Vagina (tissue), 2 donors: ENCODE measurements at regions not wholly inside any gene's neighbourhood (a gene's known extent, or its start where the extent isn't known, plus 50 kb on each side); places are given as distances from the start of the nearest gene placed in this dataset.

ENCODE experiments used
- DNase-seq, 2 donors: peaks; one replicate each; pipeline ENCODE4 v3.0.0-alpha.2; 2017; ENCODE audit errors: extremely low spot score in 2 of 2
- H3K27ac ChIP-seq: fragments of 200-600 bp; sonication (generic); one replicate; pipeline ENCODE4 v1.5.1; 2019
- H3K27me3 ChIP-seq: fragments of 200-600 bp; sonication (generic); one replicate; pipeline ENCODE4 v1.5.1; 2019
- H3K36me3 ChIP-seq, 2 donors: fragments of 200-600 bp; sonication (generic); one replicate each; pipeline ENCODE4 v1.5.1; 2017 to 2019
- H3K4me1 ChIP-seq: fragments of 200-600 bp; sonication (generic); one replicate; pipeline ENCODE4 v1.5.1; 2019
- H3K4me3 ChIP-seq, 2 donors: fragments of 200-600 bp; sonication (generic); 1 replicate in 1 of 2; 2 replicates in 1 of 2; pipeline ENCODE4 v1.5.1; 2016 to 2019
- H3K9me3 ChIP-seq: fragments of 200-600 bp; sonication (generic); one replicate; pipeline ENCODE4 v1.5.1; 2019
- POLR2A ChIP-seq, 2 donors: fragments of 450-650 bp; IDR thresholded peaks; one replicate each; pipeline ENCODE4 v1.6.1; 2017; ENCODE audit warnings: antibody characterized with exemption in 2 of 2, mild to moderate bottlenecking in 2 of 2, moderate library complexity in 2 of 2
- POLR2AphosphoS5 ChIP-seq, 2 donors: sonication (generic); formaldehyde crosslinking; IDR thresholded peaks; one replicate each; pipeline ENCODE4 v1.9.0; 2017; ENCODE audit warnings: antibody characterized with exemption in 2 of 2, mild to moderate bottlenecking in 2 of 2, low read depth in 1 of 2; ENCODE audit not compliant: insufficient read depth in 1 of 2
- intact Hi-C: fragments of 100-400 bp; cut with DNase I; formaldehyde crosslinking; loops from one replicate; pipeline ENCODE4 v1.15.1; 2023
- TF ChIP-seq, protein P1 (sequence below), 3 experiments: fragments of 450-650 bp in 2 of 3; fragments of 200-600 bp in 1 of 3; sonication (generic) in 1 of 3; IDR thresholded peaks; one replicate each; pipeline ENCODE4 v1.5.1; 2017 to 2019; ENCODE audit warnings: antibody characterized with exemption in 3 of 3, mild to moderate bottlenecking in 2 of 3, moderate library complexity in 2 of 3

DNA sequence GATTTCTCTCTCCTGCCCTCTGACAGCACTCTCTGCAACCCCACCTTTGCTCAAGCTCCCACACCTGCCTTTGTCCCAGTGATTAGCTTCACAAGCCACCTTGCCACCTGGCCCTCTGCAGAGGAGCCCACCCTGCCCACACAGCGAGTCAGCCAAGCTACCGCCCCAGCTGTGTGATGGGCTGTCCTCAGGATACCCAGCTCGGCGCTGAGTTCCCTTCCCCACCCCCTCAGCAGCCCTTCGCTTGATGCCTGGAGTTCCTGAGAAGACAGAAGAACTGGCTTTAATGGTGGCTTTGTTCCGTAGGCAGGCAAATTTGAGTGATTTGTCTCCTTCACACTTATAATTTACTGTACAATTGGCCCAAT is 266.4 kb downstream of the CBLN1 start:
- no peaks in the 10 kb centered on the region for H3K27me3 ChIP-seq
- H3K4me3 ChIP-seq = no peak overlapping the region
- peaks cover 37% of the 10 kb centered on the region for H3K4me1 ChIP-seq
- DNase-seq = peak; percentile 70 to 91
- intact Hi-C loops = no loop called here
- TF ChIP-seq, protein P1, sequence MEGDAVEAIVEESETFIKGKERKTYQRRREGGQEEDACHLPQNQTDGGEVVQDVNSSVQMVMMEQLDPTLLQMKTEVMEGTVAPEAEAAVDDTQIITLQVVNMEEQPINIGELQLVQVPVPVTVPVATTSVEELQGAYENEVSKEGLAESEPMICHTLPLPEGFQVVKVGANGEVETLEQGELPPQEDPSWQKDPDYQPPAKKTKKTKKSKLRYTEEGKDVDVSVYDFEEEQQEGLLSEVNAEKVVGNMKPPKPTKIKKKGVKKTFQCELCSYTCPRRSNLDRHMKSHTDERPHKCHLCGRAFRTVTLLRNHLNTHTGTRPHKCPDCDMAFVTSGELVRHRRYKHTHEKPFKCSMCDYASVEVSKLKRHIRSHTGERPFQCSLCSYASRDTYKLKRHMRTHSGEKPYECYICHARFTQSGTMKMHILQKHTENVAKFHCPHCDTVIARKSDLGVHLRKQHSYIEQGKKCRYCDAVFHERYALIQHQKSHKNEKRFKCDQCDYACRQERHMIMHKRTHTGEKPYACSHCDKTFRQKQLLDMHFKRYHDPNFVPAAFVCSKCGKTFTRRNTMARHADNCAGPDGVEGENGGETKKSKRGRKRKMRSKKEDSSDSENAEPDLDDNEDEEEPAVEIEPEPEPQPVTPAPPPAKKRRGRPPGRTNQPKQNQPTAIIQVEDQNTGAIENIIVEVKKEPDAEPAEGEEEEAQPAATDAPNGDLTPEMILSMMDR (IDR thresholded peaks at IDR 0.05) = no peak
- TF ChIP-seq POLR2AphosphoS5 (IDR thresholded peaks at IDR 0.05; ENCODE audit: insufficient read depth in 1 of 2, low read depth in 1 of 2) (no peak), POLR2A (IDR thresholded peaks at IDR 0.05) (no peak)
- H3K36me3 ChIP-seq = no peaks in the 10 kb centered on the region
- H3K27ac ChIP-seq = no peak overlapping the region
- no peaks in the 10 kb centered on the region for H3K9me3 ChIP-seq

DNA sequence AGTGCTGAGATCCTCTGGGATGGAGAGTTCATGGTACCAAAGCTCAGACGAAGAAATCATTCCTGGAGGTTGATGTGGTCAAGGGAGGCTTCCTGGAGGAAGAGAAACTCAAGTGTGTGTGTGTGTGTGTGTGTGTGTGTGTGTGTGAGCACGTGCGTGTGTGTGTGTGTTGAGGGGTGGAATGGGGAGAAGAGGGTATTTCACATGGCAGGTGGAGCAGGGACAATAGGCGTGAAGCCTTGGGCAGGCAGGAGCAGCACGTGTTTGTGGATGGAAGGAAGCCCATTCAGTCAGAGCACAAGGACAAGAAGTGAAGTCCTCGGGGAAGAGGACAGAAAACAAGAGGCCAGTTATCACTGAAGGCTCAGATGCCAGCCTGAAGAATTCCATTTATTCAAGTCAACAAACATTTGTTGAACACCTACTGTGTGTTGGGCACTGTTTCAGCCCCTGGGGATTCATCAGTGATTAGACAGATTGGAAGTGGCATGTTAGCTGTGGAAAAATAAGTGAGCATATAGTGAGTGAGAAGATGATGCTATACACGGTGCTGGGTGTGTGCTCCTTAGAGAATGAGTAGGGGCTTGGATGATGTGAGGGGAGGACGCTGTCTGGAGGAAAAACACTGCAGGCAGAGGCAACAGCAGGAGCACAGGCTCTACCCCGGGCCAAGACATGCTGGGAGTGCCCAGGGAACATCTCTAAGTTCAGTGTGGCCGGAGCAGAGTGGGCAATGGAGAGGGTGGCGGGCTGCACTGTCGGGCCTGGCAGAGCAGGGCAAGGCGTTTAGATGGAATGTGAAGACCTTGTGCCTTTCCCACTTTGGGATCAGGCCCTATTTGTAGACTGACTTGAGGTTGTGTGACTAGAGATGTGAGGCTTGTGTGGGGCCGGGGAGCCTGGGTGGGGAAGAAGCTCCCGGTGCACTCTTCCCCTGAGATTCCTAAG is 267.1 kb downstream of the CBLN1 start:
- Histone ChIP-seq H3K27me3 (no peaks in the 10 kb centered on the region), H3K4me1 (peaks cover 43% of the 10 kb centered on the region), H3K27ac (no peak overlapping the region), H3K9me3 (no peaks in the 10 kb centered on the region), H3K36me3 (no peaks in the 10 kb centered on the region), H3K4me3 (no peak overlapping the region)
- DNase-seq = peak; percentile 61 to 64
- intact Hi-C loops = no loop called here
- TF ChIP-seq POLR2AphosphoS5 (IDR thresholded peaks at IDR 0.05; ENCODE audit: insufficient read depth in 1 of 2, low read depth in 1 of 2) = no peak
- TF ChIP-seq, protein P1 (IDR thresholded peaks at IDR 0.05) = no peak
- no peak for TF ChIP-seq POLR2A (IDR thresholded peaks at IDR 0.05)

DNA sequence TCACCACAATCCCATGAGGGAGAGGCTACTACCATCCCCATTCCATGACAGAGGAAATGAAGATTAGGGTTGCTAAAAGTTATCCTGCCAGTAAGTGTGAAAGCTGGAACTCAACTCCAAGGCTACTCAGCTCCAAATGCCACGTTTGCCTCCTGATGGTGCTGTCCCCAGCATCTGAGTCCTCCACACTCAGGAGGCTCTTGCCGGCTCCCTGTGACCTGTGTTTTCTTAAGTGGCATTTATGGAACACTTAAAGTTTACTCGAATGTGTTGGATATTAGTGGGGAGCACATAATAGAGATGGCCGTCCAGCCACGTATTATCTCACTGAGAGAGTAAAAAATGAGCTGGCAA is 267.9 kb downstream of the CBLN1 start:
- TF ChIP-seq POLR2A (IDR thresholded peaks at IDR 0.05) (no peak), POLR2AphosphoS5 (IDR thresholded peaks at IDR 0.05; ENCODE audit: insufficient read depth in 1 of 2, low read depth in 1 of 2) (no peak)
- TF ChIP-seq, protein P1 (IDR thresholded peaks at IDR 0.05) = no peak
- no peak overlapping the region for H3K27ac ChIP-seq
- H3K36me3 ChIP-seq = no peaks in the 10 kb centered on the region
- peak; percentile 34 to 52 for DNase-seq
- no peak overlapping the region for H3K4me3 ChIP-seq
- intact Hi-C loops = no loop called here
- H3K4me1 ChIP-seq = peaks cover 51% of the 10 kb centered on the region
- H3K27me3 ChIP-seq = no peaks in the 10 kb centered on the region
- H3K9me3 ChIP-seq = no peaks in the 10 kb centered on the region

DNA sequence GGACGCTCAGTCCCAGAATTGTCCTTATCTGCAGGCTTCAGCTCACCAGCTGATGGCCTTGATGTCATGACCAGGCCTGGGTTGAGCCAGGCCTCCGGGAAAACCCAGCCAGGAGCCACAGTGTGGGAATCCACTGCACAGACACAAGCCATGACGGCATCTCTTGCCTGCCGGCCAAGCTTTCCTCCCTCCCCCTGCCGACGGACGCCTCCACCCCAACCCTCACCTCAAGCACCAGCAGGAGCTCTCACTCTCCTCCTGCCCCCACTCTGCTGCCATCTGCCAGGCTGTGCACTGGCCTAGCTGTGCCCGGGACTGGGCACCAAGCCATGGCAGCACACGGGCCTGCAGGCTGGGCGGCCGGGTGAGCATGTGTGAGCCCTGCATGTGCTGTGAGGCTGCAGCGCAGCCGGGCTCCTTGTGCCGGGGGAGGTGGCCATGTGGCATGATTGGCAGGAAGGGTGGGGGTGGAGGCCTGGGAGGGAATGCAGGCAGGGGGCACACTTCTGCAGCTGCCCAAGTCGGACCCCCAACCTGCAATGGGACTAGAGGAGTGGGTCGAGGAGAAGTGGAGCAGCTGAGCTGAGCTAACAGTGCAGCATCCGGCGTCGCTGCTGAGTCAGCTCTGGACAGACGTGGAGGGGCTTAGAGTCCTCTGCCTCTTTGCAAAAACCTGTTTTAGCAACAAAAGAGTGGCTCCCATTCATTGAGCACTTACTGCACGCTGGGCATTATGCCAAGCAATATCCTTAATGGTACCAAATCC is 268.5 kb downstream of the CBLN1 start:
- Histone ChIP-seq H3K36me3 (no peaks in the 10 kb centered on the region), H3K9me3 (no peaks in the 10 kb centered on the region), H3K27me3 (no peaks in the 10 kb centered on the region), H3K4me1 (peaks cover 51% of the 10 kb centered on the region), H3K27ac (peak overlapping the region; percentile 28), H3K4me3 (no peak overlapping the region)
- intact Hi-C loops = no loop called here
- TF ChIP-seq, protein P1 (IDR thresholded peaks at IDR 0.05) = no peak
- peak in 1 of 2 donors; percentile 25 for TF ChIP-seq POLR2AphosphoS5 (IDR thresholded peaks at IDR 0.05; ENCODE audit: insufficient read depth in 1 of 2, low read depth in 1 of 2)
- TF ChIP-seq POLR2A (IDR thresholded peaks at IDR 0.05) = no peak
- DNase-seq = peak; percentile 70 to 76
